Tibial nerve (tissue), 4 donors: ENCODE measurements at regions not wholly inside any gene's neighbourhood (a gene's known extent, or its start where the extent isn't known, plus 50 kb on each side); places are given as distances from the start of the nearest gene placed in this dataset.

Experiments used
- DNase-seq, 2 donors: peaks; one replicate each; pipeline ENCODE4 v3.0.0-alpha.2; 2019; ENCODE audit warnings: low spot score in 2 of 2
- H3K27ac ChIP-seq, 4 donors: fragments of 200-600 bp; sonication (generic) in 3 of 4; one replicate each; pipeline ENCODE4 v1.5.1; 2017 to 2019; ENCODE audit warnings: mild to moderate bottlenecking in 1 of 4
- H3K27me3 ChIP-seq, 2 donors: fragments of 200-600 bp; sonication (generic) in 1 of 2; one replicate each; pipeline versions ENCODE4 v1.5.1 to v1.6.0; 2017 to 2019
- H3K36me3 ChIP-seq, 3 donors: fragments of 200-600 bp; sonication (generic); one replicate each; pipeline ENCODE4 v1.5.1; 2018 to 2019
- H3K4me1 ChIP-seq, 4 donors: fragments of 200-600 bp; sonication (generic) in 3 of 4; one replicate each; pipeline ENCODE4 v1.5.1; 2017 to 2019
- H3K4me3 ChIP-seq, 4 donors: fragments of 200-600 bp; sonication (generic) in 3 of 4; one replicate each; pipeline ENCODE4 v1.5.1; 2017 to 2019; ENCODE audit warnings: mild to moderate bottlenecking in 1 of 4, moderate library complexity in 1 of 4
- H3K9me3 ChIP-seq, 4 donors: fragments of 200-600 bp; sonication (generic) in 3 of 4; one replicate each; pipeline ENCODE4 v1.5.1; 2017 to 2019
- EP300 ChIP-seq, 2 donors: sonication (generic); formaldehyde crosslinking; IDR thresholded peaks; one replicate each; pipeline ENCODE4 v1.6.1; 2017; ENCODE audit warnings: antibody characterized with exemption in 2 of 2, mild to moderate bottlenecking in 1 of 2
- POLR2A ChIP-seq, 2 donors: fragments of 450-650 bp; IDR thresholded peaks; one replicate each; pipeline ENCODE4 v1.6.1; 2017; ENCODE audit warnings: antibody characterized with exemption in 2 of 2, mild to moderate bottlenecking in 2 of 2, moderate library complexity in 2 of 2
- WGBS, 2 donors: methylation state at CpG; one replicate each; pipeline ENCODE4 v1.1.5; 2018; 5-methylcytosine and 5-hydroxymethylcytosine counted together
- TF ChIP-seq, protein P1 (sequence below), 5 experiments: fragments of 200-600 bp in 3 of 5; fragments of 450-650 bp in 2 of 5; sonication (generic) in 3 of 5; IDR thresholded peaks; one replicate each; pipeline ENCODE4 v1.5.1; 2016 to 2019; ENCODE audit warnings: antibody characterized with exemption in 5 of 5, mild to moderate bottlenecking in 3 of 5, moderate library complexity in 2 of 5

DNA sequence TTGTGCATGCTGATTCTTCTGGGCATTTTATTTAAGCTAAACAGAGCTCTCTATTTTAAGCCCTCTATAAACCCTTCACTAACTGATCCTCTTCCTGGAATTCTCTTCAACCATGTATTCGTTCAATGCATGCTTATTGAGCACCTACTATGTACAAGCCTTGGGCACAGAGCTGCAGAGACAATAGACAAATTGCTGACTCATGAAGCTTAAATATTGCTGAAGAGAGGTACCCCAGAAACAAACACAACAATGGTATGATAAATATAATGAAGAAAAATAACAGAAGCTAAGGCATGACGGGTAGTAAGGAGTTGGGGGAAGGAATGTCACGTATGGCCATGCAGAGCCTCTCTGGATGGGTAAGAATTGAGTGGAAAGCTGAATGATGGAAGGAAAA is 222.2 kb downstream of the PPARGC1A start:
- 82 to 84% methylated on average over 3 of the region's 3 CpGs for WGBS, 2 donors
- Histone ChIP-seq H3K27ac (no peak overlapping the region), H3K9me3 (no peaks in the 10 kb centered on the region), H3K4me1 (no peaks in the 10 kb centered on the region), H3K4me3 (no peak overlapping the region), H3K36me3 (no peaks in the 10 kb centered on the region), H3K27me3 (no peaks in the 10 kb centered on the region)
- TF ChIP-seq, protein P1, sequence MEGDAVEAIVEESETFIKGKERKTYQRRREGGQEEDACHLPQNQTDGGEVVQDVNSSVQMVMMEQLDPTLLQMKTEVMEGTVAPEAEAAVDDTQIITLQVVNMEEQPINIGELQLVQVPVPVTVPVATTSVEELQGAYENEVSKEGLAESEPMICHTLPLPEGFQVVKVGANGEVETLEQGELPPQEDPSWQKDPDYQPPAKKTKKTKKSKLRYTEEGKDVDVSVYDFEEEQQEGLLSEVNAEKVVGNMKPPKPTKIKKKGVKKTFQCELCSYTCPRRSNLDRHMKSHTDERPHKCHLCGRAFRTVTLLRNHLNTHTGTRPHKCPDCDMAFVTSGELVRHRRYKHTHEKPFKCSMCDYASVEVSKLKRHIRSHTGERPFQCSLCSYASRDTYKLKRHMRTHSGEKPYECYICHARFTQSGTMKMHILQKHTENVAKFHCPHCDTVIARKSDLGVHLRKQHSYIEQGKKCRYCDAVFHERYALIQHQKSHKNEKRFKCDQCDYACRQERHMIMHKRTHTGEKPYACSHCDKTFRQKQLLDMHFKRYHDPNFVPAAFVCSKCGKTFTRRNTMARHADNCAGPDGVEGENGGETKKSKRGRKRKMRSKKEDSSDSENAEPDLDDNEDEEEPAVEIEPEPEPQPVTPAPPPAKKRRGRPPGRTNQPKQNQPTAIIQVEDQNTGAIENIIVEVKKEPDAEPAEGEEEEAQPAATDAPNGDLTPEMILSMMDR (IDR thresholded peaks at IDR 0.05): no peak
- TF ChIP-seq POLR2A (IDR thresholded peaks at IDR 0.05) (no peak), EP300 (IDR thresholded peaks at IDR 0.05) (no peak)
- no peak for DNase-seq

DNA sequence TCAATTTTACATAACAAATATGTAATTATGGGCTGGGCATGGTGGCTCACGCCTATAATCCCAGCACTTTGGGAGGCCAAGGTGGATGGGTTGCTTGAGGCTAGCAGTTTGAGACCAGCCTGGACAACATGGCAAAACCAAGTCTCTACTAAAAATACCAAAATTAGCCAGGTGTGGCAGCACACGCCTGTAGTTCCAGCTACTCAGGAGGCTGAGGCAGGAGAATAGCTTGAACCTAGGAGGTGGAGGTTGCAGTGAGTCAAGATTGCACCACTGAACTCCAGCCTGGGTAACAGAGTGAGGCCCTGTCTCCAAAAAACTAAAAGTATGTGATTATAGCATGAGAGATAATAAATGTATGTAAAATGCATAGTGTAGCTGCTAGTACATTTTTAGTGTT is 229.0 kb downstream of the PPARGC1A start:
- DNase-seq: no peak
- TF ChIP-seq POLR2A (IDR thresholded peaks at IDR 0.05) (no peak), EP300 (IDR thresholded peaks at IDR 0.05) (no peak)
- TF ChIP-seq, protein P1 (IDR thresholded peaks at IDR 0.05): no peak
- Histone ChIP-seq H3K27ac (no peak overlapping the region), H3K4me1 (no peaks in the 10 kb centered on the region), H3K36me3 (no peaks in the 10 kb centered on the region), H3K27me3 (no peaks in the 10 kb centered on the region), H3K4me3 (no peak overlapping the region), H3K9me3 (no peaks in the 10 kb centered on the region)
- WGBS, 2 donors: 84 to 90% methylated on average over 2 of the region's 2 CpGs

DNA sequence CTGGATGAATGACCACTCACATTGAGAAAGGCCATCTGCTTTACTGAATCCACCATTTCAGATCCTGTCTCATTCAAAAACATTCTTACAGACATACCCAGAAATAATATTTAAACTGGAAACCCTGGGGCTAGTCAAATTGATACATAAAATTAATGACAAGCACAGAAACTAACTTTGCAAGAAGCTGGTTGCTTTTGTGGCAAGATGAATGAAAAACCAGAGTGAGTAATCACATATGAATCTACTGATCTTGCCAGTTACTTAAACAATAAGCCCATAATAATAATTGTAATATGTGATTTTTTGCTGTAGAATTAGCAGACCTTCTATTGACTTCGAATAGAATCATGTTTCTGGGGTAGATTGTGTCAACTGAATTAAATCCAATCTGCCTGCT is 235.1 kb downstream of the PPARGC1A start:
- WGBS, 2 donors: 49 to 53% methylated on average over 1 of the region's 1 CpG
- no peak for DNase-seq
- Histone ChIP-seq H3K36me3 (no peaks in the 10 kb centered on the region), H3K27ac (no peak overlapping the region), H3K9me3 (peaks cover 0 to 4% (median 2%) of the 10 kb centered on the region in 4 donors), H3K27me3 (no peaks in the 10 kb centered on the region), H3K4me3 (no peak overlapping the region), H3K4me1 (no peaks in the 10 kb centered on the region)
- TF ChIP-seq POLR2A (IDR thresholded peaks at IDR 0.05): no peak
- no peak for TF ChIP-seq EP300 (IDR thresholded peaks at IDR 0.05)
- TF ChIP-seq, protein P1 (IDR thresholded peaks at IDR 0.05): no peak

DNA sequence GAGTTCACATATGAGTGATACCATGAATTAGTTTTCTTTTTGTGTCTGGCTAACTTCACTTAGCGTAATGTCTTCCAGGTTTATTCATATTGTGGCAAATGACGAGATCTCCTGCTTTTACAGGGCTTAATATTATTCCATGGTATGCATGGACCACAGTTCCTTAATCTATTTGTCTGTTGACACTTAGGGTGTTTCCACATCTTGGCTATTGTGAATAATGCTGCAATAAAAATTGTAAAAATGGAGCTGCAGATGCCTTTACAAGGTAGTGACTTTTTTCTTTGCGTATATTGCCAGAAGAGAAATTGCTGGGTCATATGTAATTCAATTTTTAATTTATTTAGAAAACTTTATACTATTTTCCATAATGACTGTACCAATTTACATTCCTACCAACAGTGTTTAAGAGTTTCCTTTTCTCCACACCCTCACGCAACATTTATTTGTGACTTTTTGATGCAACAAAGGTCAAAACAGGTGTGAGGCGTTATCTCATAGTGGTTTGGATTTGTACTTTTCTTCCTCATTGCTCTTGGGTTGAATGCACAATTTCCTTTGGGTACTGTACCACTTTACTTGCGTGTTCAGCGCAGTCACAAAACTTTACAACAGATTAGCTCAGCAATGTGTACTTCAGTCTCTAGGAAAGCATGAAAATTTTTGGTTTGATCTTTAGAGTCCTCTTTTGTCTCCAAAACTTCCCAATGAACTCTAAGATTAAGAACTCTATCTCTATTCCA is 240.8 kb downstream of the PPARGC1A start:
- no peaks in the 10 kb centered on the region for H3K4me1 ChIP-seq
- H3K36me3 ChIP-seq: no peaks in the 10 kb centered on the region
- H3K27me3 ChIP-seq: no peaks in the 10 kb centered on the region
- no peak overlapping the region for H3K27ac ChIP-seq
- H3K4me3 ChIP-seq: no peak overlapping the region
- no peak for DNase-seq
- TF ChIP-seq, protein P1 (IDR thresholded peaks at IDR 0.05): no peak
- TF ChIP-seq POLR2A (IDR thresholded peaks at IDR 0.05) (no peak), EP300 (IDR thresholded peaks at IDR 0.05) (no peak)
- peaks cover 0 to 6% (median 0%) of the 10 kb centered on the region in 4 donors for H3K9me3 ChIP-seq
- 88 to 92% methylated on average over 7 of the region's 7 CpGs for WGBS, 2 donors

DNA sequence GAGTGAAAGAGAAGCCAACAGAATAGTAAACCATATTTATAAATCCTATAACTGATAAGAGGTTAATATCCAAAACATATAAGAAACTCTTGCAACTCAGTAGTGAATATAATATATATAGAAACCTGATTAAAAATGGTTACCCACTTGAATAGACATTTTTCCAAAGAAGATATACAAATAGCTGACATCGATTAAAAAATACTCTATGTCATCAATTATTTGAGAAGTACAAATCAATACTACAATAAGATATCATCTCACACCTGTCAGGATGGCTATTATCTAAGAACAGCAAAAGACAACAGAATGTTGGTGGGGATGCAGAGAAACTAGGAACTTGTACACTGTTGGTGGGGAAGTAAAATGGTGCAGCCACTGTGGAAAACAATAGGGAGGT is 254.4 kb downstream of the PPARGC1A start:
- Histone ChIP-seq H3K4me3 (no peak overlapping the region), H3K27ac (no peak overlapping the region), H3K36me3 (no peaks in the 10 kb centered on the region), H3K9me3 (peaks cover 0 to 8% (median 0%) of the 10 kb centered on the region in 4 donors), H3K4me1 (no peaks in the 10 kb centered on the region), H3K27me3 (no peaks in the 10 kb centered on the region)
- WGBS, 2 donors: 87 to 93% methylated on average over 1 of the region's 1 CpG
- no peak for DNase-seq
- TF ChIP-seq EP300 (IDR thresholded peaks at IDR 0.05): no peak
- TF ChIP-seq, protein P1 (IDR thresholded peaks at IDR 0.05): no peak
- no peak for TF ChIP-seq POLR2A (IDR thresholded peaks at IDR 0.05)
